ENCODE measurements at regions not wholly inside any gene's neighbourhood (a gene's known extent, or its start where the extent isn't known, plus 50 kb on each side); places are given as distances from the start of the nearest gene placed in this dataset.
"Not testable (repeated sequence)": the region's sequence is repeated elsewhere in the genome, so short reads cannot be mapped to it uniquely, and the experiment has no call there.

- no peaks in the 10 kb centered on the region for H3K9me3 ChIP-seq
- TF ChIP-seq EP300 (IDR thresholded peaks at IDR 0.05) (no peak), CTCF (IDR thresholded peaks at IDR 0.05) (no peak), POLR2A (IDR thresholded peaks at IDR 0.05) (no peak), POLR2AphosphoS5 (IDR thresholded peaks at IDR 0.05) (no peak)
- no peak overlapping the region for H3K4me3 ChIP-seq
- no peak for DNase-seq
- ATAC-seq (ENCODE audit: low FRiP score in 2 of 2), result no peak
- H3K4me1 ChIP-seq, result no peaks in the 10 kb centered on the region
- H3K36me3 ChIP-seq, result no peaks in the 10 kb centered on the region
- H3K27me3 ChIP-seq, result no peaks in the 10 kb centered on the region
- H3K27ac ChIP-seq, result no peak overlapping the region
- WGBS, 2 donors, result 89 to 96% methylated on average over 11 of the region's 11 CpGs
Measured at GRCh38 chr18:39162013-39162827, 1596.6 kb upstream of the CELF4 start.

GRCh38 chr18:39149211-39149806, 1583.7 kb upstream of the CELF4 start:
- no peaks in the 10 kb centered on the region for H3K4me1 ChIP-seq
- ATAC-seq (ENCODE audit: low FRiP score in 2 of 2) (no peak), DNase-seq (no peak)
- no peak overlapping the region for H3K4me3 ChIP-seq
- peaks cover 0 to 11% (median 0%) of the 10 kb centered on the region in 4 donors for H3K9me3 ChIP-seq
- TF ChIP-seq POLR2AphosphoS5 (IDR thresholded peaks at IDR 0.05) (no peak), POLR2A (IDR thresholded peaks at IDR 0.05) (no peak), CTCF (IDR thresholded peaks at IDR 0.05) (no peak)
- no peaks in the 10 kb centered on the region for H3K36me3 ChIP-seq
- no peaks in the 10 kb centered on the region for H3K27me3 ChIP-seq
- H3K27ac ChIP-seq, result no peak overlapping the region
- WGBS, 2 donors, result 66 to 69% methylated on average over 3 of the region's 3 CpGs

- H3K4me1 ChIP-seq, result no peaks in the 10 kb centered on the region
- no peak overlapping the region for H3K27ac ChIP-seq
- no peak for ATAC-seq (ENCODE audit: low FRiP score in 2 of 2)
- no peak overlapping the region for H3K4me3 ChIP-seq
- H3K9me3 ChIP-seq, result no peaks in the 10 kb centered on the region
- no peak for DNase-seq
- no peaks in the 10 kb centered on the region for H3K36me3 ChIP-seq
- no peak for TF ChIP-seq CTCF (IDR thresholded peaks at IDR 0.05)
- TF ChIP-seq POLR2AphosphoS5 (IDR thresholded peaks at IDR 0.05), result no peak
- no peak for TF ChIP-seq EP300 (IDR thresholded peaks at IDR 0.05)
- no peak for TF ChIP-seq POLR2A (IDR thresholded peaks at IDR 0.05)
- 90 to 91% methylated on average over 3 of the region's 3 CpGs for WGBS, 2 donors
- H3K27me3 ChIP-seq, result no peaks in the 10 kb centered on the region
Measured at GRCh38 chr18:39134255-39134654, 1568.7 kb upstream of the CELF4 start.

- not testable (repeated sequence) for H3K9me3 ChIP-seq; DNase-seq; ATAC-seq (ENCODE audit: low FRiP score in 2 of 2); H3K27me3 ChIP-seq; H3K36me3 ChIP-seq; H3K4me1 ChIP-seq; H3K4me3 ChIP-seq; H3K27ac ChIP-seq
- 90 to 94% methylated on average over 3 of the region's 3 CpGs for WGBS, 2 donors
Measured at GRCh38 chr18:39127538-39127937, 1561.9 kb upstream of the CELF4 start.

GRCh38 chr18:39113790-39114189, 1548.2 kb upstream of the CELF4 start:
- 76 to 79% methylated on average over 1 of the region's 1 CpG for WGBS, 2 donors
- Histone ChIP-seq H3K27ac (no peak overlapping the region), H3K27me3 (no peaks in the 10 kb centered on the region), H3K4me3 (no peak overlapping the region), H3K36me3 (no peaks in the 10 kb centered on the region), H3K9me3 (no peaks in the 10 kb centered on the region), H3K4me1 (no peaks in the 10 kb centered on the region)
- ATAC-seq (ENCODE audit: low FRiP score in 2 of 2) (no peak), DNase-seq (no peak)
- TF ChIP-seq POLR2A (IDR thresholded peaks at IDR 0.05) (no peak), POLR2AphosphoS5 (IDR thresholded peaks at IDR 0.05) (no peak), CTCF (IDR thresholded peaks at IDR 0.05) (no peak), EP300 (IDR thresholded peaks at IDR 0.05) (no peak)
